ENCODE measurements at regions not wholly inside any gene's neighbourhood (a gene's known extent, or its start where the extent isn't known, plus 50 kb on each side); places are given as distances from the start of the nearest gene placed in this dataset.

- no peak for TF ChIP-seq HNF4G (IDR thresholded peaks at IDR 0.05)
- no peak for TF ChIP-seq SP1 (IDR thresholded peaks at IDR 0.05)
- no peak for TF ChIP-seq JUND (IDR thresholded peaks at IDR 0.05)
- no peak for TF ChIP-seq EGR1 (IDR thresholded peaks at IDR 0.05; ENCODE audit: low read depth in 2 of 2)
- no peak for TF ChIP-seq MAX (IDR thresholded peaks at IDR 0.05)
- no peak for TF ChIP-seq GABPA (IDR thresholded peaks at IDR 0.05 in 1 of 2, conservative IDR thresholded peaks at IDR 0.05 in 1 of 2)
- TF ChIP-seq, protein P1, sequence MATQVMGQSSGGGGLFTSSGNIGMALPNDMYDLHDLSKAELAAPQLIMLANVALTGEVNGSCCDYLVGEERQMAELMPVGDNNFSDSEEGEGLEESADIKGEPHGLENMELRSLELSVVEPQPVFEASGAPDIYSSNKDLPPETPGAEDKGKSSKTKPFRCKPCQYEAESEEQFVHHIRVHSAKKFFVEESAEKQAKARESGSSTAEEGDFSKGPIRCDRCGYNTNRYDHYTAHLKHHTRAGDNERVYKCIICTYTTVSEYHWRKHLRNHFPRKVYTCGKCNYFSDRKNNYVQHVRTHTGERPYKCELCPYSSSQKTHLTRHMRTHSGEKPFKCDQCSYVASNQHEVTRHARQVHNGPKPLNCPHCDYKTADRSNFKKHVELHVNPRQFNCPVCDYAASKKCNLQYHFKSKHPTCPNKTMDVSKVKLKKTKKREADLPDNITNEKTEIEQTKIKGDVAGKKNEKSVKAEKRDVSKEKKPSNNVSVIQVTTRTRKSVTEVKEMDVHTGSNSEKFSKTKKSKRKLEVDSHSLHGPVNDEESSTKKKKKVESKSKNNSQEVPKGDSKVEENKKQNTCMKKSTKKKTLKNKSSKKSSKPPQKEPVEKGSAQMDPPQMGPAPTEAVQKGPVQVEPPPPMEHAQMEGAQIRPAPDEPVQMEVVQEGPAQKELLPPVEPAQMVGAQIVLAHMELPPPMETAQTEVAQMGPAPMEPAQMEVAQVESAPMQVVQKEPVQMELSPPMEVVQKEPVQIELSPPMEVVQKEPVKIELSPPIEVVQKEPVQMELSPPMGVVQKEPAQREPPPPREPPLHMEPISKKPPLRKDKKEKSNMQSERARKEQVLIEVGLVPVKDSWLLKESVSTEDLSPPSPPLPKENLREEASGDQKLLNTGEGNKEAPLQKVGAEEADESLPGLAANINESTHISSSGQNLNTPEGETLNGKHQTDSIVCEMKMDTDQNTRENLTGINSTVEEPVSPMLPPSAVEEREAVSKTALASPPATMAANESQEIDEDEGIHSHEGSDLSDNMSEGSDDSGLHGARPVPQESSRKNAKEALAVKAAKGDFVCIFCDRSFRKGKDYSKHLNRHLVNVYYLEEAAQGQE (IDR thresholded peaks at IDR 0.05), result no peak
- TF ChIP-seq FOXA1 (IDR thresholded peaks at IDR 0.05), result no peak
- TF ChIP-seq, protein P2, sequence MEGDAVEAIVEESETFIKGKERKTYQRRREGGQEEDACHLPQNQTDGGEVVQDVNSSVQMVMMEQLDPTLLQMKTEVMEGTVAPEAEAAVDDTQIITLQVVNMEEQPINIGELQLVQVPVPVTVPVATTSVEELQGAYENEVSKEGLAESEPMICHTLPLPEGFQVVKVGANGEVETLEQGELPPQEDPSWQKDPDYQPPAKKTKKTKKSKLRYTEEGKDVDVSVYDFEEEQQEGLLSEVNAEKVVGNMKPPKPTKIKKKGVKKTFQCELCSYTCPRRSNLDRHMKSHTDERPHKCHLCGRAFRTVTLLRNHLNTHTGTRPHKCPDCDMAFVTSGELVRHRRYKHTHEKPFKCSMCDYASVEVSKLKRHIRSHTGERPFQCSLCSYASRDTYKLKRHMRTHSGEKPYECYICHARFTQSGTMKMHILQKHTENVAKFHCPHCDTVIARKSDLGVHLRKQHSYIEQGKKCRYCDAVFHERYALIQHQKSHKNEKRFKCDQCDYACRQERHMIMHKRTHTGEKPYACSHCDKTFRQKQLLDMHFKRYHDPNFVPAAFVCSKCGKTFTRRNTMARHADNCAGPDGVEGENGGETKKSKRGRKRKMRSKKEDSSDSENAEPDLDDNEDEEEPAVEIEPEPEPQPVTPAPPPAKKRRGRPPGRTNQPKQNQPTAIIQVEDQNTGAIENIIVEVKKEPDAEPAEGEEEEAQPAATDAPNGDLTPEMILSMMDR (IDR thresholded peaks at IDR 0.05; ENCODE audit: low read depth, low read length, missing input control), result no peak
- TF ChIP-seq HNF4A (conservative IDR thresholded peaks at IDR 0.05), result no peak
- TF ChIP-seq YY1 (IDR thresholded peaks at IDR 0.05), result no peak
- TF ChIP-seq ATF3 (IDR thresholded peaks at IDR 0.05), result no peak
- WGBS, result 88% methylated on average over 2 of the region's 2 CpGs
- no peak for DNase-seq (ENCODE audit: low spot score)
- no peaks in the 10 kb centered on the region for H3K36me3 ChIP-seq (ENCODE audit: control insufficient read depth in 4 of 4, insufficient read depth in 3 of 4, low read depth in 1 of 4, low read length in 3 of 4)
- no peak overlapping the region for H3K4me3 ChIP-seq (ENCODE audit: low read depth in 1 of 3, low read length in 3 of 3)
- H3K4me1 ChIP-seq (ENCODE audit: control insufficient read depth in 4 of 4, insufficient read depth in 4 of 4, low read length in 3 of 4), result no peaks in the 10 kb centered on the region
- H3K9me3 ChIP-seq (ENCODE audit: control insufficient read depth in 4 of 4, low read length in 3 of 4), result no peaks in the 10 kb centered on the region
- no peak overlapping the region for H3K9ac ChIP-seq (ENCODE audit: low read depth in 1 of 2, low read length in 2 of 2)
- no peak overlapping the region for H3K27ac ChIP-seq (ENCODE audit: low read depth in 1 of 2, low read length in 2 of 2)
- no peaks in the 10 kb centered on the region for H3K27me3 ChIP-seq (ENCODE audit: control insufficient read depth in 4 of 4, insufficient read depth in 4 of 4, low read length in 3 of 4)
Observed at GRCh38 chr9:16025627-16026026, 472.8 kb downstream of the CCDC171 start.

DNA sequence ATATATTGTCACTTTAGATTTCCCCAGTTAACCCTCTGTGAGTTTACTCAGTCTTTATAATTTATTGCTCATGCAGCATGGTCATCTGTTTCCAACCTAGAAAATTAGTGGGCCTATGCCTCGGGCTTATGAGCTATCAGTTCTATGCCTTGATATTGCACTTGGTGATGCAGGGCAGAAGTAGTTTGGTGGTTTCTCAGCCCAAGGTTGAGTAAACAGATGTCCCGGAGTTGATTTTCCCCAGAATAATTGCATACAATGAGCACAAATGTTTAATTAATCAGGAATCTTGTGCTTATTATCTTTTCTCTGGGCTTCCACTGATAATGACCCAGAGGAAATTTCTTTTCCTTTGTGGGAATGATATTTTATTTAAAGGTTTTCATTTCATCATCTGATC, 474.0 kb downstream of the CCDC171 start:
- H3K9me3 ChIP-seq (ENCODE audit: control insufficient read depth in 4 of 4, low read length in 3 of 4), result no peaks in the 10 kb centered on the region
- no peaks in the 10 kb centered on the region for H3K4me1 ChIP-seq (ENCODE audit: control insufficient read depth in 4 of 4, insufficient read depth in 4 of 4, low read length in 3 of 4)
- no peak for DNase-seq (ENCODE audit: low spot score)
- no peaks in the 10 kb centered on the region for H3K36me3 ChIP-seq (ENCODE audit: control insufficient read depth in 4 of 4, insufficient read depth in 3 of 4, low read depth in 1 of 4, low read length in 3 of 4)
- H3K4me3 ChIP-seq (ENCODE audit: low read depth in 1 of 3, low read length in 3 of 3), result no peak overlapping the region
- no peaks in the 10 kb centered on the region for H3K27me3 ChIP-seq (ENCODE audit: control insufficient read depth in 4 of 4, insufficient read depth in 4 of 4, low read length in 3 of 4)
- no peak overlapping the region for H3K27ac ChIP-seq (ENCODE audit: low read depth in 1 of 2, low read length in 2 of 2)
- no peak overlapping the region for H3K9ac ChIP-seq (ENCODE audit: low read depth in 1 of 2, low read length in 2 of 2)
- WGBS, result 82% methylated on average over 2 of the region's 2 CpGs
- no peak for TF ChIP-seq TAF1 (conservative IDR thresholded peaks at IDR 0.05)
- TF ChIP-seq, protein P3, sequence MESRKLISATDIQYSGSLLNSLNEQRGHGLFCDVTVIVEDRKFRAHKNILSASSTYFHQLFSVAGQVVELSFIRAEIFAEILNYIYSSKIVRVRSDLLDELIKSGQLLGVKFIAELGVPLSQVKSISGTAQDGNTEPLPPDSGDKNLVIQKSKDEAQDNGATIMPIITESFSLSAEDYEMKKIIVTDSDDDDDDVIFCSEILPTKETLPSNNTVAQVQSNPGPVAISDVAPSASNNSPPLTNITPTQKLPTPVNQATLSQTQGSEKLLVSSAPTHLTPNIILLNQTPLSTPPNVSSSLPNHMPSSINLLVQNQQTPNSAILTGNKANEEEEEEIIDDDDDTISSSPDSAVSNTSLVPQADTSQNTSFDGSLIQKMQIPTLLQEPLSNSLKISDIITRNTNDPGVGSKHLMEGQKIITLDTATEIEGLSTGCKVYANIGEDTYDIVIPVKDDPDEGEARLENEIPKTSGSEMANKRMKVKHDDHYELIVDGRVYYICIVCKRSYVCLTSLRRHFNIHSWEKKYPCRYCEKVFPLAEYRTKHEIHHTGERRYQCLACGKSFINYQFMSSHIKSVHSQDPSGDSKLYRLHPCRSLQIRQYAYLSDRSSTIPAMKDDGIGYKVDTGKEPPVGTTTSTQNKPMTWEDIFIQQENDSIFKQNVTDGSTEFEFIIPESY (IDR thresholded peaks at IDR 0.05), result no peak
- TF ChIP-seq HNF4A (conservative IDR thresholded peaks at IDR 0.05), result no peak
- no peak for TF ChIP-seq RAD21 (IDR thresholded peaks at IDR 0.05)
- TF ChIP-seq, protein P2 (IDR thresholded peaks at IDR 0.05; ENCODE audit: low read depth, low read length, missing input control), result no peak
- no peak for TF ChIP-seq RXRA (IDR thresholded peaks at IDR 0.05)
- TF ChIP-seq, protein P1 (IDR thresholded peaks at IDR 0.05), result no peak
- no peak for TF ChIP-seq NR2F2 (IDR thresholded peaks at IDR 0.05)
- TF ChIP-seq EGR1 (IDR thresholded peaks at IDR 0.05; ENCODE audit: low read depth in 2 of 2), result no peak
- TF ChIP-seq YY1 (IDR thresholded peaks at IDR 0.05), result no peak
- no peak for TF ChIP-seq ATF3 (IDR thresholded peaks at IDR 0.05)
- TF ChIP-seq FOXA1 (IDR thresholded peaks at IDR 0.05), result no peak
- TF ChIP-seq SP1 (IDR thresholded peaks at IDR 0.05), result no peak
- TF ChIP-seq HNF4G (IDR thresholded peaks at IDR 0.05), result no peak
- no peak for TF ChIP-seq FOXA2 (IDR thresholded peaks at IDR 0.05)

Measured in liver (tissue), 8 donors.